Ovary (tissue), 7 donors: ENCODE measurements at regions not wholly inside any gene's neighbourhood (a gene's known extent, or its start where the extent isn't known, plus 50 kb on each side); places are given as distances from the start of the nearest gene placed in this dataset.
"Not testable (repeated sequence)": the region's sequence is repeated elsewhere in the genome, so short reads cannot be mapped to it uniquely, and the experiment has no call there.

Experiments used
- DNase-seq, 5 donors: peaks; one replicate each; pipeline ENCODE4 v3.0.0-alpha.2; 2019 to 2020
- H3K27ac ChIP-seq, 2 donors: fragments of 200-600 bp; one replicate each; pipeline versions ENCODE4 v1.5.1 to v1.8.0; 2019 to 2022
- H3K27me3 ChIP-seq: fragments of 200-600 bp; one replicate; pipeline ENCODE4 v1.8.0; 2022
- H3K36me3 ChIP-seq: fragments of 200-600 bp; sonication (generic); one replicate; pipeline ENCODE4 v1.5.1; 2019
- H3K4me1 ChIP-seq: one replicate; pipeline ENCODE4 v1.8.1; 2013; ENCODE audit warnings: mild to moderate bottlenecking, moderate library complexity; ENCODE audit not compliant: insufficient read depth
- H3K4me3 ChIP-seq: fragments of 200-600 bp; sonication (generic); one replicate; pipeline ENCODE4 v1.5.1; 2017
- H3K9me3 ChIP-seq, 2 donors: fragments of 200-600 bp in 1 of 2; sonication (generic) in 1 of 2; one replicate each; pipeline versions ENCODE4 v1.5.1 to v1.8.1; 2013 to 2019; ENCODE audit warnings: mild to moderate bottlenecking in 1 of 2, moderate library complexity in 1 of 2
- CTCF ChIP-seq, 3 donors: fragments of 450-650 bp in 2 of 3; fragments of 200-600 bp in 1 of 3; IDR thresholded peaks; one replicate each; pipeline versions ENCODE4 v1.5.1 to v1.8.0; 2016 to 2022; ENCODE audit warnings: antibody characterized with exemption in 3 of 3, mild to moderate bottlenecking in 1 of 3
- EP300 ChIP-seq: sonication (generic); formaldehyde crosslinking; IDR thresholded peaks from one replicate; pipeline ENCODE4 v1.6.1; 2017; ENCODE audit warnings: antibody characterized with exemption
- POLR2A ChIP-seq: fragments of 450-650 bp; IDR thresholded peaks from one replicate; pipeline ENCODE4 v1.6.1; 2017; ENCODE audit warnings: antibody characterized with exemption, mild to moderate bottlenecking, moderate library complexity
- WGBS, 3 donors: extraction: QIAGEN DNeasy Blood & Tissue Kit in 1 of 3; methylation state at CpG; one replicate each; pipeline versions ENCODE4 v1.1.5 to v1.1.7; 2013 to 2017; 5-methylcytosine and 5-hydroxymethylcytosine counted together
- intact Hi-C, 4 donors: fragments of 100-400 bp; cut with DNase I; formaldehyde crosslinking; loops; one replicate each; pipeline versions ENCODE4 v1.11.0 to v1.15.1; 2022 to 2023
- donor health status: DM: no; HTN: no; CAD: no; lungs with moderate emphysema.
- donor health status: DM: no; HTN: no; CAD: no.
- donor health status: Bipolar disorder and iron deficiency.
- donor health status: DM: no; HTN: no; CAD: no.
- donor health status: DM: yes; HTN: yes; CAD: no.

GRCh38 chr14:51369814-51370213 is 129.8 kb downstream of the TMX1 start:
- WGBS, 3 donors, result 82 to 86% (median 83%) methylated on average over 8 of the region's 8 CpGs
- TF ChIP-seq EP300, result no peak
- no peak for TF ChIP-seq POLR2A
- TF ChIP-seq CTCF (IDR thresholded peaks at IDR 0.05), result no peak
- Histone ChIP-seq H3K9me3 (no peaks in the 10 kb centered on the region), H3K36me3 (no peaks in the 10 kb centered on the region), H3K27me3 (no peaks in the 10 kb centered on the region), H3K27ac (no peak overlapping the region), H3K4me1 (peaks cover 4% of the 10 kb centered on the region), H3K4me3 (no peak overlapping the region)
- intact Hi-C loops, result no loop called here
- DNase-seq, result no peak

GRCh38 chr14:51370758-51371386 is 130.8 kb downstream of the TMX1 start:
- Histone ChIP-seq H3K27ac (no peak overlapping the region), H3K36me3 (no peaks in the 10 kb centered on the region), H3K4me3 (no peak overlapping the region), H3K9me3 (no peaks in the 10 kb centered on the region), H3K4me1 (peaks cover 4% of the 10 kb centered on the region), H3K27me3 (no peaks in the 10 kb centered on the region)
- no peak for DNase-seq
- intact Hi-C loops, result no loop called here
- WGBS, 3 donors, result 53 to 72% (median 66%) methylated on average over 2 of the region's 2 CpGs
- no peak for TF ChIP-seq EP300
- TF ChIP-seq POLR2A, result no peak
- TF ChIP-seq CTCF (IDR thresholded peaks at IDR 0.05), result no peak

GRCh38 chr14:51377186-51377585 is 137.1 kb downstream of the TMX1 start:
- 91 to 96% (median 96%) methylated on average over 2 of the region's 2 CpGs for WGBS, 3 donors
- intact Hi-C loops, result not testable (repeated sequence)

GRCh38 chr14:51382506-51382905 is 142.5 kb downstream of the TMX1 start:
- no peaks in the 10 kb centered on the region for H3K27me3 ChIP-seq
- no peak for DNase-seq
- intact Hi-C loops, result no loop called here
- H3K4me3 ChIP-seq, result no peak overlapping the region
- H3K27ac ChIP-seq, result no peak overlapping the region
- H3K4me1 ChIP-seq, result no peaks in the 10 kb centered on the region
- TF ChIP-seq POLR2A, result no peak
- no peak for TF ChIP-seq EP300
- no peak for TF ChIP-seq CTCF (IDR thresholded peaks at IDR 0.05)
- 92 to 96% (median 95%) methylated on average over 2 of the region's 2 CpGs for WGBS, 3 donors
- H3K9me3 ChIP-seq, result no peaks in the 10 kb centered on the region
- no peaks in the 10 kb centered on the region for H3K36me3 ChIP-seq

More at GRCh38 chr14:51377186-51377585, 137.1 kb downstream of the TMX1 start:
- not testable (repeated sequence) for H3K27ac ChIP-seq, H3K36me3 ChIP-seq, H3K27me3 ChIP-seq, H3K4me1 ChIP-seq, DNase-seq, H3K9me3 ChIP-seq, H3K4me3 ChIP-seq

- DNase-seq, result no peak
- H3K4me1 ChIP-seq, result no peaks in the 10 kb centered on the region
- no peaks in the 10 kb centered on the region for H3K36me3 ChIP-seq
- no peaks in the 10 kb centered on the region for H3K27me3 ChIP-seq
- no peak overlapping the region for H3K27ac ChIP-seq
- H3K4me3 ChIP-seq, result no peak overlapping the region
- TF ChIP-seq EP300 (no peak), POLR2A (no peak), CTCF (IDR thresholded peaks at IDR 0.05) (no peak)
- intact Hi-C loops, result no loop called here
- no peaks in the 10 kb centered on the region for H3K9me3 ChIP-seq
Observed at GRCh38 chr14:51386411-51386810, 146.4 kb downstream of the TMX1 start.
